ENCODE measurements at regions not wholly inside any gene's neighbourhood (a gene's known extent, or its start where the extent isn't known, plus 50 kb on each side); places are given as distances from the start of the nearest gene placed in this dataset.
A peak's percentile ranks its signal among the peaks of the same experiment; 100 is the strongest.

DNA sequence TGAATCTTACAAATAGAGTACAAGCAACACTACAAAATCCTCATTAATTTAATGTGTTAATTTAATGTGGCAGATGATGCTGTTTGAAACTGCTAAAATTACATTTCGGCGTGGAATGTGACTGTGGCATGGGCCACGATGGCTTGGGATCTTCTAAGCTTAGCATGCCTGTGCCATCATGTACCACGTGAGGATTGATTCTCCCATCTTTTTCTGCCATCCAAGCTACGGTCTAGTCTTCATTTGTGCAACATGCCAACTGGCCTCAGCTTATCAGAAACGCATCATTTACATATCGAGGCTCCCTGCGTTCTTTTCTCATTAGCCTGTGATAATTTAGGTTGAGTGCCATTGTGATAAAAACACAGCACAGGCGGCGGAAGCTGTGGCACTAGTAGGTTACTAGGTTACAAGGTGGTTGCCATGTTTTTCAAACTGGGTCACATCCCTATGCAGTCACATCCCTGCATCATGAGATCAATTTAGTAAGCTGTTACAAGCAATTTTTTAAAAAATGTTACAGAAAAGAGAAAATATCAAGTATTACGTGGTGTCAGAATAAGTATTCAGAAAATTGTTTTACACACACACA is 189.9 kb upstream of the RBPJ start (continued):
- TF ChIP-seq HNF4G (IDR thresholded peaks at IDR 0.05) = no peak

DNA sequence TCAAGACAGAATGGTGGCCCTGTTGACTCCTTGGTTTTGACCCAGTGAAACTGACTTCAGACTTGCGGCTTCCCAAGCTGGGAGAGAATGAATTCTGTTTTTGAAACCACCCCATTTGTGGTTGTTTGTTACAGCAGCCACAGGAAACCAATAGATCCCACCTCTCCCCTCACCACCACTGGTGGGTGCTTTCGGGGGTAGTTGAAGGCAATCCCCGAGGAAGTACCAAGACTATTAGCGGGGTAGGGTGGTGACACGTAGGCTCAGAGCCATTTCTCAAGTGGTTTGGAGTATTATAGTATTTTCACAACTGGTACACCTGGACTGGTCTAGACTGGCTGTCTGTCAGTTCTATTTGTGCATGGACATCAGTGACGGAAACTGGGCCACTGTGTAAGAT is 189.1 kb upstream of the RBPJ start:
- Histone ChIP-seq H3K27me3 (ENCODE audit: control insufficient read depth in 4 of 4, insufficient read depth in 4 of 4, low read length in 3 of 4) (no peaks in the 10 kb centered on the region), H3K9me3 (ENCODE audit: control insufficient read depth in 4 of 4, low read length in 3 of 4) (no peaks in the 10 kb centered on the region), H3K36me3 (ENCODE audit: control insufficient read depth in 4 of 4, insufficient read depth in 3 of 4, low read depth in 1 of 4, low read length in 3 of 4) (no peaks in the 10 kb centered on the region), H3K27ac (ENCODE audit: low read depth in 1 of 2, low read length in 2 of 2) (no peak overlapping the region), H3K9ac (ENCODE audit: low read depth in 1 of 2, low read length in 2 of 2) (no peak overlapping the region), H3K4me1 (ENCODE audit: control insufficient read depth in 4 of 4, insufficient read depth in 4 of 4, low read length in 3 of 4) (no peaks in the 10 kb centered on the region), H3K4me3 (ENCODE audit: low read depth in 1 of 3, low read length in 3 of 3) (no peak overlapping the region)
- TF ChIP-seq EGR1 (IDR thresholded peaks at IDR 0.05; ENCODE audit: low read depth in 2 of 2) (no peak), RXRA (IDR thresholded peaks at IDR 0.05) (no peak), FOXA2 (IDR thresholded peaks at IDR 0.05) (no peak), RAD21 (IDR thresholded peaks at IDR 0.05) (no peak), FOXA1 (IDR thresholded peaks at IDR 0.05) (no peak), HNF4G (IDR thresholded peaks at IDR 0.05) (no peak)
- TF ChIP-seq, protein P1, sequence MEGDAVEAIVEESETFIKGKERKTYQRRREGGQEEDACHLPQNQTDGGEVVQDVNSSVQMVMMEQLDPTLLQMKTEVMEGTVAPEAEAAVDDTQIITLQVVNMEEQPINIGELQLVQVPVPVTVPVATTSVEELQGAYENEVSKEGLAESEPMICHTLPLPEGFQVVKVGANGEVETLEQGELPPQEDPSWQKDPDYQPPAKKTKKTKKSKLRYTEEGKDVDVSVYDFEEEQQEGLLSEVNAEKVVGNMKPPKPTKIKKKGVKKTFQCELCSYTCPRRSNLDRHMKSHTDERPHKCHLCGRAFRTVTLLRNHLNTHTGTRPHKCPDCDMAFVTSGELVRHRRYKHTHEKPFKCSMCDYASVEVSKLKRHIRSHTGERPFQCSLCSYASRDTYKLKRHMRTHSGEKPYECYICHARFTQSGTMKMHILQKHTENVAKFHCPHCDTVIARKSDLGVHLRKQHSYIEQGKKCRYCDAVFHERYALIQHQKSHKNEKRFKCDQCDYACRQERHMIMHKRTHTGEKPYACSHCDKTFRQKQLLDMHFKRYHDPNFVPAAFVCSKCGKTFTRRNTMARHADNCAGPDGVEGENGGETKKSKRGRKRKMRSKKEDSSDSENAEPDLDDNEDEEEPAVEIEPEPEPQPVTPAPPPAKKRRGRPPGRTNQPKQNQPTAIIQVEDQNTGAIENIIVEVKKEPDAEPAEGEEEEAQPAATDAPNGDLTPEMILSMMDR (IDR thresholded peaks at IDR 0.05; ENCODE audit: low read depth, low read length, missing input control) = no peak
- TF ChIP-seq, protein P2, sequence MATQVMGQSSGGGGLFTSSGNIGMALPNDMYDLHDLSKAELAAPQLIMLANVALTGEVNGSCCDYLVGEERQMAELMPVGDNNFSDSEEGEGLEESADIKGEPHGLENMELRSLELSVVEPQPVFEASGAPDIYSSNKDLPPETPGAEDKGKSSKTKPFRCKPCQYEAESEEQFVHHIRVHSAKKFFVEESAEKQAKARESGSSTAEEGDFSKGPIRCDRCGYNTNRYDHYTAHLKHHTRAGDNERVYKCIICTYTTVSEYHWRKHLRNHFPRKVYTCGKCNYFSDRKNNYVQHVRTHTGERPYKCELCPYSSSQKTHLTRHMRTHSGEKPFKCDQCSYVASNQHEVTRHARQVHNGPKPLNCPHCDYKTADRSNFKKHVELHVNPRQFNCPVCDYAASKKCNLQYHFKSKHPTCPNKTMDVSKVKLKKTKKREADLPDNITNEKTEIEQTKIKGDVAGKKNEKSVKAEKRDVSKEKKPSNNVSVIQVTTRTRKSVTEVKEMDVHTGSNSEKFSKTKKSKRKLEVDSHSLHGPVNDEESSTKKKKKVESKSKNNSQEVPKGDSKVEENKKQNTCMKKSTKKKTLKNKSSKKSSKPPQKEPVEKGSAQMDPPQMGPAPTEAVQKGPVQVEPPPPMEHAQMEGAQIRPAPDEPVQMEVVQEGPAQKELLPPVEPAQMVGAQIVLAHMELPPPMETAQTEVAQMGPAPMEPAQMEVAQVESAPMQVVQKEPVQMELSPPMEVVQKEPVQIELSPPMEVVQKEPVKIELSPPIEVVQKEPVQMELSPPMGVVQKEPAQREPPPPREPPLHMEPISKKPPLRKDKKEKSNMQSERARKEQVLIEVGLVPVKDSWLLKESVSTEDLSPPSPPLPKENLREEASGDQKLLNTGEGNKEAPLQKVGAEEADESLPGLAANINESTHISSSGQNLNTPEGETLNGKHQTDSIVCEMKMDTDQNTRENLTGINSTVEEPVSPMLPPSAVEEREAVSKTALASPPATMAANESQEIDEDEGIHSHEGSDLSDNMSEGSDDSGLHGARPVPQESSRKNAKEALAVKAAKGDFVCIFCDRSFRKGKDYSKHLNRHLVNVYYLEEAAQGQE (IDR thresholded peaks at IDR 0.05) = no peak
- TF ChIP-seq, protein P3, sequence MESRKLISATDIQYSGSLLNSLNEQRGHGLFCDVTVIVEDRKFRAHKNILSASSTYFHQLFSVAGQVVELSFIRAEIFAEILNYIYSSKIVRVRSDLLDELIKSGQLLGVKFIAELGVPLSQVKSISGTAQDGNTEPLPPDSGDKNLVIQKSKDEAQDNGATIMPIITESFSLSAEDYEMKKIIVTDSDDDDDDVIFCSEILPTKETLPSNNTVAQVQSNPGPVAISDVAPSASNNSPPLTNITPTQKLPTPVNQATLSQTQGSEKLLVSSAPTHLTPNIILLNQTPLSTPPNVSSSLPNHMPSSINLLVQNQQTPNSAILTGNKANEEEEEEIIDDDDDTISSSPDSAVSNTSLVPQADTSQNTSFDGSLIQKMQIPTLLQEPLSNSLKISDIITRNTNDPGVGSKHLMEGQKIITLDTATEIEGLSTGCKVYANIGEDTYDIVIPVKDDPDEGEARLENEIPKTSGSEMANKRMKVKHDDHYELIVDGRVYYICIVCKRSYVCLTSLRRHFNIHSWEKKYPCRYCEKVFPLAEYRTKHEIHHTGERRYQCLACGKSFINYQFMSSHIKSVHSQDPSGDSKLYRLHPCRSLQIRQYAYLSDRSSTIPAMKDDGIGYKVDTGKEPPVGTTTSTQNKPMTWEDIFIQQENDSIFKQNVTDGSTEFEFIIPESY (IDR thresholded peaks at IDR 0.05) = no peak
- WGBS = 74% methylated on average over 6 of the region's 6 CpGs
- no peak for DNase-seq (ENCODE audit: low spot score)

DNA sequence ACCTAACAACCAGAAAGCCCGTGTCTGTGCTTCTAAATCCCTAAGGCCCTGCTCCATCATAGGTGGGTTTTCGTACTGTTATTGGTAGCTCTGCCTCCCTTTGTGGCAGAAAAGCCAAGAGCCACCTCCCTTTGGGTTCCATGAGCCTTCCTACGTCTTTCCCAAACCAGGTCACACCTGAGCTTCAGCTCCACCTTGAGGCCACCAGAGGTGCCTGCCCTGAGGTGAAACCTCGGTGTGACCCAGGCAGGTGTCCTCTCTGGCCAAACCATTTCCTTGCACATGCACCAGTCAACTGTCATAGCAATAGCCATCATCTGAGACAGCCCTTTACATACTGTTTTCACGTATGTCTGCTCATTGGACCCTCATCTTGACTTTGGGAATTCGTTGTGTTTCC is 188.0 kb upstream of the RBPJ start:
- DNase-seq (ENCODE audit: low spot score) = no peak
- Histone ChIP-seq H3K9me3 (ENCODE audit: control insufficient read depth in 4 of 4, low read length in 3 of 4) (no peaks in the 10 kb centered on the region), H3K36me3 (ENCODE audit: control insufficient read depth in 4 of 4, insufficient read depth in 3 of 4, low read depth in 1 of 4, low read length in 3 of 4) (no peaks in the 10 kb centered on the region), H3K27me3 (ENCODE audit: control insufficient read depth in 4 of 4, insufficient read depth in 4 of 4, low read length in 3 of 4) (no peaks in the 10 kb centered on the region), H3K4me3 (ENCODE audit: low read depth in 1 of 3, low read length in 3 of 3) (no peak overlapping the region), H3K4me1 (ENCODE audit: control insufficient read depth in 4 of 4, insufficient read depth in 4 of 4, low read length in 3 of 4) (no peaks in the 10 kb centered on the region), H3K9ac (ENCODE audit: low read depth in 1 of 2, low read length in 2 of 2) (no peak overlapping the region), H3K27ac (ENCODE audit: low read depth in 1 of 2, low read length in 2 of 2) (no peak overlapping the region)
- 85% methylated on average over 6 of the region's 6 CpGs for WGBS
- TF ChIP-seq RAD21 (IDR thresholded peaks at IDR 0.05) (peak in 1 of 2 donors; percentile 9), FOXA1 (IDR thresholded peaks at IDR 0.05) (no peak)

Data from liver (tissue), 8 donors.